ENCODE measurements at regions not wholly inside any gene's neighbourhood (a gene's known extent, or its start where the extent isn't known, plus 50 kb on each side); places are given as distances from the start of the nearest gene placed in this dataset.
"Not testable (repeated sequence)": the region's sequence is repeated elsewhere in the genome, so short reads cannot be mapped to it uniquely, and the experiment has no call there.

- no peak for DNase-seq
- H3K4me3 ChIP-seq (ENCODE audit: low read depth, low read length), result no peak overlapping the region
- no peak for TF ChIP-seq CTCF (IDR thresholded peaks at IDR 0.05; ENCODE audit: low read depth, low read length, missing control alignments)
- in situ Hi-C loops (cut with HindIII; ENCODE audit: low pct_ligation_motif_present, low sequenced_read_pairs), result no loop called here
- no peaks in the 10 kb centered on the region for H3K36me3 ChIP-seq (replicated peaks)
- no peaks in the 10 kb centered on the region for H3K27me3 ChIP-seq (replicated peaks)
- no peak overlapping the region for H3K27ac ChIP-seq
These were observed 73.1 kb upstream of the ELN start for GRCh38 chr7:73954861-73955260.

DNA sequence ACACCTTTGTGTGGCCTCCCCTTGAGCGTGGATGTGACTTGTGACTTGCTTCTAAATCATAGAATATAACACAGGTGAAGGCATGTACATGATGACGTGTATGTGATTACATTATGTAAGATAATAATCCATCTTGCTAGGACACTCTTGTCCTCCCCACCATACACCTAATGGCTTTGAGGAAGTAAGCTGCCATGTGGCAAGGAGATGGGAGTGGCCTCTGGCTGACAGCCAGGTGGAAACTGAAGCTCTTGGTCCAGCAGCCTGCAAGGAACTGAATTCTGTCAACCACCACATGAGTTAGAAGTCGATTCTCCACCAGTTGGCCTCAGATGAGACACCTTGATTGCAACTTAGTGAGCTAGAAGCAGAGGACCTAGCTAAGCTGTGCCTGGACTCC is 67.4 kb upstream of the ELN start:
- no peak overlapping the region for H3K4me3 ChIP-seq (ENCODE audit: low read depth, low read length)
- no peak for TF ChIP-seq CTCF (IDR thresholded peaks at IDR 0.05; ENCODE audit: low read depth, low read length, missing control alignments)
- DNase-seq, result no peak
- no peaks in the 10 kb centered on the region for H3K27me3 ChIP-seq (replicated peaks)
- no peak overlapping the region for H3K27ac ChIP-seq
- H3K36me3 ChIP-seq (replicated peaks), result no peaks in the 10 kb centered on the region
- in situ Hi-C loops (cut with HindIII; ENCODE audit: low pct_ligation_motif_present, low sequenced_read_pairs), result no loop called here

GRCh38 chr7:73961991-73962390 is 66.0 kb upstream of the ELN start:
- H3K36me3 ChIP-seq (replicated peaks); H3K27me3 ChIP-seq (replicated peaks); in situ Hi-C loops (cut with HindIII; ENCODE audit: low pct_ligation_motif_present, low sequenced_read_pairs); H3K4me3 ChIP-seq (ENCODE audit: low read depth, low read length); H3K27ac ChIP-seq; DNase-seq: not testable (repeated sequence)

GRCh38 chr7:73963252-73963822 is 64.6 kb upstream of the ELN start:
- H3K27me3 ChIP-seq (replicated peaks), result no peaks in the 10 kb centered on the region
- no peak for DNase-seq
- no peak overlapping the region for H3K27ac ChIP-seq
- no peak for TF ChIP-seq CTCF (IDR thresholded peaks at IDR 0.05; ENCODE audit: low read depth, low read length, missing control alignments)
- no peaks in the 10 kb centered on the region for H3K36me3 ChIP-seq (replicated peaks)
- in situ Hi-C loops (cut with HindIII; ENCODE audit: low pct_ligation_motif_present, low sequenced_read_pairs), result no loop called here
- no peak overlapping the region for H3K4me3 ChIP-seq (ENCODE audit: low read depth, low read length)

DNA sequence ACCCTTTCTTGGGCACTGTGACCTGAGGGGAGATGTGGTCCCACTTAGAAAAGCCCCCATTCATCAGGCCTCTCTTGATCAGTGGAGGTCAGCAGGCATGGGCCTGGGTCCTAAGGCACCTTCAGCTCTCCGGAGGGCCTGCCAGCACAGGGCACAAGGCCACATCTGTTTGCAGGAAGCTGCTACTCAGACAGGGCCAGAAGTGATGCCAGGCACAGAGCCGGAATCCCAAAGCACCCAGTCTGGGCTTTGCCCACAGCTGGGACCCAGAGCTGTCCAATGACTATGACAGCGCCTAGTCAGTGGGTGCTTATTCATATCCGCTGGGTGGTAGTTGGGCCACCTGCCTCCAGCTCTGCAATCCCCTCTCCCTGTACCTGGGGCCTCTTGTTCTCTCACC is 63.2 kb upstream of the ELN start:
- TF ChIP-seq CTCF (IDR thresholded peaks at IDR 0.05; ENCODE audit: low read depth, low read length, missing control alignments), result no peak
- in situ Hi-C loops (cut with HindIII; ENCODE audit: low pct_ligation_motif_present, low sequenced_read_pairs), result no loop called here
- DNase-seq, result no peak
- Histone ChIP-seq H3K4me3 (ENCODE audit: low read depth, low read length) (no peak overlapping the region), H3K36me3 (replicated peaks) (no peaks in the 10 kb centered on the region), H3K27me3 (replicated peaks) (no peaks in the 10 kb centered on the region), H3K27ac (no peak overlapping the region)

GRCh38 chr7:73966062-73966940 is 61.7 kb upstream of the ELN start:
- H3K27me3 ChIP-seq (replicated peaks), result no peaks in the 10 kb centered on the region
- TF ChIP-seq CTCF (IDR thresholded peaks at IDR 0.05; ENCODE audit: low read depth, low read length, missing control alignments), result no peak
- no peak overlapping the region for H3K27ac ChIP-seq
- H3K4me3 ChIP-seq (ENCODE audit: low read depth, low read length), result no peak overlapping the region
- in situ Hi-C loops (cut with HindIII; ENCODE audit: low pct_ligation_motif_present, low sequenced_read_pairs), result no loop called here
- no peak for DNase-seq
- H3K36me3 ChIP-seq (replicated peaks), result no peaks in the 10 kb centered on the region
